GM10248 (cell line): ENCODE measurements at regions not wholly inside any gene's neighbourhood (a gene's known extent, or its start where the extent isn't known, plus 50 kb on each side); places are given as distances from the start of the nearest gene placed in this dataset.

ENCODE experiments used
- CTCF ChIA-PET: fragments of 300-600 bp; sonication (Branson Sonifier 250); formaldehyde crosslinking; extraction: SDS; loops from one replicate; lab custom pipeline; 2021; ENCODE audit warnings: antibody characterized with exemption; lab: Yijun Ruan, JAX
- POLR2A ChIA-PET: fragments of 350-650 bp; sonication (Branson Sonifier 250); formaldehyde crosslinking; extraction: SDS; loops from one replicate; lab custom pipeline; 2020; ENCODE audit warnings: antibody characterized with exemption; lab: Yijun Ruan, JAX
- DNase-seq: peaks from one replicate; pipeline ENCODE4 v3.0.0; 2012; ENCODE audit errors: extremely low spot score
- TF ChIP-seq, protein P1 (sequence below): IDR thresholded peaks from 2 replicates; pipeline ENCODE4 v1.5.1; 2012; ENCODE audit warnings: mild to moderate bottlenecking, low read depth; ENCODE audit errors: extremely low read depth, missing control alignments, control extremely low read depth

DNA sequence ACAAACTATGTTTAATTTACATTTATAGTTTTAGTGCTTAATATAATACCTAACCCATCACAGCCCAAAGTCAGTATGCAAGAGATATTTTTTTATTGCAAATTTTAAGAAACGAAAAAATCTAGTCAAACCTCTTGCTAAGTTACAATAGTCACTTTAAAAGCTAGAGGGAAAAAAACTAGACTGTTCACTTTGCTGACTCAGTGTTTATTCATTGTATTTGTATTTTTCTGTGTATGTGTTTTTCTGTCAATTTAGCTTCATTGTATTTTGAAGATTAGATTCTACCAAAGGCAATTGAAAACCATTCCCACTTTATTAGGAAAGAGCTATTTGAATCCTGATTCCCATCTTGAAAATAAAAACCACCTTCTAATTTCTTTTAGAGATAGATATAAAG is 891.5 kb downstream of the SLC16A7 start:
- TF ChIP-seq, protein P1, sequence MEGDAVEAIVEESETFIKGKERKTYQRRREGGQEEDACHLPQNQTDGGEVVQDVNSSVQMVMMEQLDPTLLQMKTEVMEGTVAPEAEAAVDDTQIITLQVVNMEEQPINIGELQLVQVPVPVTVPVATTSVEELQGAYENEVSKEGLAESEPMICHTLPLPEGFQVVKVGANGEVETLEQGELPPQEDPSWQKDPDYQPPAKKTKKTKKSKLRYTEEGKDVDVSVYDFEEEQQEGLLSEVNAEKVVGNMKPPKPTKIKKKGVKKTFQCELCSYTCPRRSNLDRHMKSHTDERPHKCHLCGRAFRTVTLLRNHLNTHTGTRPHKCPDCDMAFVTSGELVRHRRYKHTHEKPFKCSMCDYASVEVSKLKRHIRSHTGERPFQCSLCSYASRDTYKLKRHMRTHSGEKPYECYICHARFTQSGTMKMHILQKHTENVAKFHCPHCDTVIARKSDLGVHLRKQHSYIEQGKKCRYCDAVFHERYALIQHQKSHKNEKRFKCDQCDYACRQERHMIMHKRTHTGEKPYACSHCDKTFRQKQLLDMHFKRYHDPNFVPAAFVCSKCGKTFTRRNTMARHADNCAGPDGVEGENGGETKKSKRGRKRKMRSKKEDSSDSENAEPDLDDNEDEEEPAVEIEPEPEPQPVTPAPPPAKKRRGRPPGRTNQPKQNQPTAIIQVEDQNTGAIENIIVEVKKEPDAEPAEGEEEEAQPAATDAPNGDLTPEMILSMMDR: no peak
- no peak for DNase-seq
- ChIA-PET CTCF (interaction anchor here (1.8 kb wide), 1 partner anchor 19 kb away, joined by 4 read pairs; no protein-coding TSS in a partner anchor), POLR2A (no interaction called here)

DNA sequence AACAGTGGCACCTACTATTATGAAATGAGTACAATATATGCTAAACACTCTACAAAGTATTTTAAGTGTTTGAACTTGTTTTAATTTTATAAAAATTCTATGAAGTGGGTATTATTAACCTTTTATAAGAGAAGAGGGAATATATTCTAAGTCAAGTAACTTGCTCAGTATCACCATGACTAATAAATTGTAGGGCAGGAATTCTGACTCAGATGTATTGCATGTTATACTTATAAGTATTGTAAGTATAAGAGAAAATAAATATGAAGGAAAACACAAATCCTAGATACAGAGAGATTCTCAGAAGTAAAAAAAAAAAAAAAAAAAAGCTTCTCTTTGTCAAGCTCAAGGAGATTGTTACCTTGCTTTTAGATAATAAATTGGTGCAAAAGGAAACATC is 893.2 kb downstream of the SLC16A7 start:
- TF ChIP-seq, protein P1: no peak
- ChIA-PET CTCF (interaction anchor here (1.2 to 1.7 kb wide), 2 partner anchors 9 to 12 kb away, joined by 3 to 4 read pairs; no protein-coding TSS in a partner anchor), POLR2A (no interaction called here)
- no peak for DNase-seq

DNA sequence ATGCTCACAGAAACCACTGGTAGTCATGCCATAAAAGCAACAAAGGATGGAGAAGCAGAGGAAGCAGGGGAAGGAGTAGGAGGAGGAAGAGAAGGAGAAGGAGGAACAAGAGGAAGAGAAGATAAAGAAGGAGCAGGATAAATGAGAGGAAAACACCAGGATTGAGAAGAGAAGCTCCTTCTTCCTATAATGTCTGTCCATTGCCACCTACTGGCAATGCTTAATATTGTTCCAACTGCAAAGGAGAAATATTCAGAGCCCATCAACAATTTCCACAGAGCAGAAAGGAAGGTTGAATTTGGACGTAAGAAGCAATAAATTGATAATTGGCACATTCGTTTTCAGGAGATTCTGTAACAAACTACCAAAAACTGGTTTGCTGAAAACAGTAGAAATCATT is 898.4 kb downstream of the SLC16A7 start:
- CTCF ChIA-PET: interaction anchor here (0.7 kb wide), 1 partner anchor 19 kb away, joined by 3 read pairs; no protein-coding TSS in a partner anchor
- no peak for DNase-seq
- TF ChIP-seq, protein P1: peak; percentile 36
- POLR2A ChIA-PET: interaction anchor here (0.8 kb wide), 1 partner anchor 31 kb away, joined by 3 read pairs; no protein-coding TSS in a partner anchor

DNA sequence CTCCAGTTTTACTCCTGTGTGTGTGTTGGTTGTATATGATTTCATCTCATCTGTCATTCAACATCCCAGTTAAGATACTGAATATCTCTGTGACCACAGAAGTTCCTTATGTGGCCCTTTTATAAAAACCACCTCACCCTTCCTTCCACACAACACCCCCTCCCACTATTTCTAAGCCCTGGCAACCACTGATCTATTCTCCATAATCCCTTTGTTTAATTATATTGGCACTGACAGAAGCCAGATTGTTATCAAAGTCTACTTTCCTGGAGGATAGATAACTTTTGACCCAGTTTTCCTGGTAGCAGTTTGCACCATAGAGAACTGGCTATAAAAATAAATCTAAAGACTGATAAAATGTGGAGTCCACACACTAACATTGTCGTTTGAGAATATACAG is 902.8 kb downstream of the SLC16A7 start:
- ChIA-PET CTCF (no interaction called here), POLR2A (no interaction called here)
- TF ChIP-seq, protein P1: no peak
- DNase-seq: no peak

DNA sequence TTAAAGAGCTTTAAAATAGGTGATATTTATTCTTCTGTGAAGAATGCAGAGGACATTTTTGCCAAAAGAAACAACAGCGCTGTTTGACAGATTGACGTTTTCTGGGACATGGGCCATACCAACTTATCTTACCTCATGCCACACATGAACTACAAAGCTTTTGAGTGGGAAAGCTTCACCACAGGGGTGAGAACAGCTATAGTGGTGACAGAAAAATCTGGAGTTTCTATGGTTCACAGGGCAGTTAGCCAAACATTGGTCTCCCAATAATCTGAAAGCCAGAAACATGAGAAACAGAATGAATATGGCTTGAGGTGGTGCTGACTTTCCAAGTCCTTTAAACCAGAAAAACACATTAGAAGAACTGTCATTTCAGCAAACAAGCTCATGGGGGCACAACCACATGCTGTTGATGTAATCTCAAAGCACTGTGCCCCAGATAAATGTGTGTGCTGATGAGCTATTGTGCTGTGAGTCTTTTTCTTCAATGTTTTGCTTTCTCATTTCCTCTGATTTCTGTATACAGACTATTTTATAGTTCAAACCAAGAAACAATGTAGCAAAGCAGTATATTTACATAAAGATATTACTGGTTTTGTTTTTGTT is 905.4 kb downstream of the SLC16A7 start:
- TF ChIP-seq, protein P1: no peak
- ChIA-PET POLR2A (no interaction called here), CTCF (interaction anchor here (1.1 to 1.2 kb wide), 2 partner anchors 10 to 12 kb away, joined by 3 to 4 read pairs; no protein-coding TSS in a partner anchor)
- DNase-seq: no peak

DNA sequence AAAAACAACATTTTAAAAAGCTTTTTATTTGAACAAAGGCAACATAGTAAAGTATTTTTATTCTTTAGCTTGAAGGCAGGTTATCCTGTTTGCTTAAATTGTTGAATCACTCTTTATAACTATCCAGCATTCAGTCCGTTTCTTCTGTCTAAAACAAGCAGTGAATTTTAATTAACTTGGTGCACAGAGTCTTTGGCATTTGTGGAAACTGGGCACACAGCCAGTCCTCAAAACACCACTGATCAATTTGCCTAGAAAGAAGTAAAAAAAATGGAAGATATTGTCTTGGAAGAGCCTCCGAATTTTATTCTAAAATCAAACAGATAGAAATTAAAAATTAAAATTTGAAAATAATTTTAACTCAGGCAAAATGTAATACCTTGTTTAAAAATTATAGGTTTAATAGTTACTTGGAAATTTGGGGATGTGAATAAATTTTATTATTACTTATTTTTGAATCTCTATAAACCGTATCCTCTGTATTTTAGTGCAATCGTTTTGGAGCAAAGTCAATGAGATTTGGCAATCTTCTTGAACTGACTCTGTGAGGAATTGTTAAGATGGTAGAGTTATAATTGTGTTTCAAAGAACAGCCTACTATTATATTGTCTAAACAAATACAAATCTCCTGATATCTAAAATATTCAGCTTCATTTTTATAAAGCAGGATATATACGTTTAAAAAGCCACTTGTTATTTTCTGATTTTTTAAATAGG is 927.0 kb downstream of the SLC16A7 start:
- ChIA-PET POLR2A (interaction anchor here (0.7 kb wide), 1 partner anchor 1487 kb away, joined by 4 read pairs; no protein-coding TSS in a partner anchor), CTCF (no interaction called here)
- TF ChIP-seq, protein P1: no peak
- DNase-seq: no peak
